GM12878 (cell line): ENCODE measurements at regions not wholly inside any gene's neighbourhood (a gene's known extent, or its start where the extent isn't known, plus 50 kb on each side); places are given as distances from the start of the nearest gene placed in this dataset.
"Not testable (repeated sequence)": the region's sequence is repeated elsewhere in the genome, so short reads cannot be mapped to it uniquely, and the experiment has no call there.

Source experiments
- CBX3 ChIP-seq: fragments of 200-600 bp; sonication (generic); IDR thresholded peaks from 2 replicates; pipeline ENCODE4 v1.6.1; 2016; ENCODE audit warnings: low read depth, borderline replicate concordance
- CTCF ChIP-seq, 3 experiments: IDR thresholded peaks in 2 of 3; conservative IDR thresholded peaks in 1 of 3; 2 replicates each; pipeline ENCODE4 v1.5.1; 2011; ENCODE audit warnings: low read depth in 3 of 3, low read length in 3 of 3, mild to moderate bottlenecking in 3 of 3, control low read depth in 2 of 3, moderate library complexity in 2 of 3, inconsistent platforms in 1 of 3, mixed read lengths in 1 of 3; ENCODE audit not compliant: control insufficient read depth in 2 of 3, insufficient read depth in 1 of 3; ENCODE audit errors: extremely low read depth in 1 of 3
- EP300 ChIP-seq, 2 experiments: fragments of 150-350 bp in 1 of 2; IDR thresholded peaks; 2 replicates each; pipeline ENCODE4 v1.6.1; 2011 to 2012; ENCODE audit warnings: low read depth in 2 of 2, low read length in 2 of 2, borderline replicate concordance in 1 of 2, improper control_type of control experiment in 1 of 2, inconsistent platforms in 1 of 2; ENCODE audit not compliant: control insufficient read depth in 1 of 2
- ETV6 ChIP-seq, 2 experiments: fragments of 450-650 bp in 1 of 2; IDR thresholded peaks in 1 of 2; conservative IDR thresholded peaks in 1 of 2; 2 replicates each; pipeline ENCODE4 v1.6.1; 2014; ENCODE audit warnings: antibody characterized with exemption in 1 of 2, borderline replicate concordance in 1 of 2, low read depth in 1 of 2, mild to moderate bottlenecking in 1 of 2, moderate library complexity in 1 of 2
- IRF3 ChIP-seq: fragments of 450-650 bp; IDR thresholded peaks from 2 replicates; pipeline ENCODE4 v1.6.1; 2014; ENCODE audit warnings: mild to moderate bottlenecking
- JUND ChIP-seq: IDR thresholded peaks from 2 replicates; pipeline ENCODE4 v1.6.1; 2012; ENCODE audit warnings: low read depth, mild to moderate bottlenecking, low read length, improper control_type of control experiment, moderate library complexity
- POLR2A ChIP-seq: IDR thresholded peaks from 2 replicates; pipeline ENCODE4 v1.6.1; 2011; ENCODE audit warnings: low read depth, mild to moderate bottlenecking, low read length
- ZBTB4 ChIP-seq: fragments of 450-650 bp; formaldehyde crosslinking; IDR thresholded peaks from 2 replicates; pipeline ENCODE4 v1.4.0; 2022; ENCODE audit warnings: mild to moderate bottlenecking, moderate library complexity
- ZNF274 ChIP-seq: IDR thresholded peaks from one replicate; pipeline ENCODE4 v1.8.0; 2011; ENCODE audit not compliant: insufficient read length, insufficient read depth

GRCh38 chr17:31600144-31600543 is 208.7 kb downstream of the RAB11FIP4 start:
- not testable (repeated sequence) for TF ChIP-seq ZBTB4 (CRISPR knock-in tag); ETV6 (conservative IDR thresholded peaks at IDR 0.05 in 1 of 2, IDR thresholded peaks at IDR 0.05 in 1 of 2; ENCODE audit: borderline replicate concordance in 1 of 2, low read depth in 1 of 2); JUND; EP300 (IDR thresholded peaks at IDR 0.05; ENCODE audit: borderline replicate concordance in 1 of 2, control insufficient read depth in 1 of 2, low read depth in 2 of 2, low read length in 2 of 2); ZNF274; POLR2A; CTCF (IDR thresholded peaks at IDR 0.05 in 2 of 3, conservative IDR thresholded peaks at IDR 0.05 in 1 of 3; ENCODE audit: control insufficient read depth in 2 of 3, extremely low read depth in 1 of 3, insufficient read depth in 1 of 3, low read depth in 3 of 3, low read length in 3 of 3); CBX3; IRF3
